ENCODE measurements at regions not wholly inside any gene's neighbourhood (a gene's known extent, or its start where the extent isn't known, plus 50 kb on each side); places are given as distances from the start of the nearest gene placed in this dataset.

DNA sequence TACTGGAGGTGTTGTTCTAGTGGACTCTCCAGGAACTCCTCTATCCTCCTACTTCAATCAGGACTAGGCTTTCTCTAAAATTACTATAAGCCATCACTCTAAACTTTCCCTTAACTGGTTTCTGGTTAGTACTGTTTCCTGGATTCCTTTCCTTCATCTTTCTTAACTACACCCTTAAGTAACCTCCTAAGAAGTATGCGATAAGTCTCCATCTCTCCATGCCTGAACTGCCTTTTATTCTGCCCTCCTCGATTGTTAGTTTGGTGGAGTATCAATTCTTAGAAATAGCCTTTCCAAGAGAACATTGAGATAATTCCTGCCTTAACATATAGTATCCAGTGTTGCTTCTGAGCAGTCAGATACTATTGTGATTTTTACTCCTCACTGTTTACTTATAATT, 162.9 kb upstream of the PDE4B start:
- no peaks in the 10 kb centered on the region for H3K27me3 ChIP-seq (ENCODE audit: insufficient read depth)
- no peak overlapping the region for H3K27ac Mint-ChIP-seq
- no peaks in the 10 kb centered on the region for H3F3A ChIP-seq (replicated peaks; ENCODE audit: low read depth)
- H3K9me2 ChIP-seq (ENCODE audit: insufficient read depth) = no peaks in the 10 kb centered on the region
- no peak overlapping the region for H3K4me2 ChIP-seq
- no peaks in the 10 kb centered on the region for H3K9me3 Mint-ChIP-seq
- H3K4me3 ChIP-seq = no peak overlapping the region
- H3K79me2 ChIP-seq (replicated peaks; ENCODE audit: insufficient read depth) = no peaks in the 10 kb centered on the region
- ATAC-seq = no peak
- no peaks in the 10 kb centered on the region for H3K4me1 Mint-ChIP-seq
- no peak overlapping the region for H3K27ac ChIP-seq (ENCODE audit: low read depth)
- H3K36me3 ChIP-seq (ENCODE audit: insufficient read depth) = no peaks in the 10 kb centered on the region
- H3K4me1 ChIP-seq (ENCODE audit: insufficient read depth) = no peaks in the 10 kb centered on the region
- no peak for TF ChIP-seq EZH2 (IDR thresholded peaks at IDR 0.05; ENCODE audit: low read depth, unreplicated experiment)
- TF ChIP-seq REST (IDR thresholded peaks at IDR 0.05; ENCODE audit: unreplicated experiment) = no peak
- TF ChIP-seq ZNF462 (CRISPR knock-in tag; IDR thresholded peaks at IDR 0.05) = no peak
- no peak for TF ChIP-seq STAT1 (IDR thresholded peaks at IDR 0.05; ENCODE audit: unreplicated experiment)
- TF ChIP-seq ZNF331 (CRISPR knock-in tag; IDR thresholded peaks at IDR 0.05; ENCODE audit: low read depth) = no peak
- no peak for TF ChIP-seq ZNF114 (CRISPR knock-in tag; IDR thresholded peaks at IDR 0.05)
- TF ChIP-seq JUNB (IDR thresholded peaks at IDR 0.05; ENCODE audit: unreplicated experiment) = no peak
- no peak for TF ChIP-seq CREB1 (CRISPR knock-in tag; IDR thresholded peaks at IDR 0.05; ENCODE audit: low read depth)
- TF ChIP-seq EZH2phosphoT487 (IDR thresholded peaks at IDR 0.05; ENCODE audit: unreplicated experiment) = no peak
- TF ChIP-seq POLR2AphosphoS5 (IDR thresholded peaks at IDR 0.05; ENCODE audit: low read depth) = no peak
- no peak for TF ChIP-seq NANOG (IDR thresholded peaks at IDR 0.05; ENCODE audit: borderline replicate concordance)
- TF ChIP-seq ETS1 (IDR thresholded peaks at IDR 0.05) = no peak
- TF ChIP-seq, protein P1, sequence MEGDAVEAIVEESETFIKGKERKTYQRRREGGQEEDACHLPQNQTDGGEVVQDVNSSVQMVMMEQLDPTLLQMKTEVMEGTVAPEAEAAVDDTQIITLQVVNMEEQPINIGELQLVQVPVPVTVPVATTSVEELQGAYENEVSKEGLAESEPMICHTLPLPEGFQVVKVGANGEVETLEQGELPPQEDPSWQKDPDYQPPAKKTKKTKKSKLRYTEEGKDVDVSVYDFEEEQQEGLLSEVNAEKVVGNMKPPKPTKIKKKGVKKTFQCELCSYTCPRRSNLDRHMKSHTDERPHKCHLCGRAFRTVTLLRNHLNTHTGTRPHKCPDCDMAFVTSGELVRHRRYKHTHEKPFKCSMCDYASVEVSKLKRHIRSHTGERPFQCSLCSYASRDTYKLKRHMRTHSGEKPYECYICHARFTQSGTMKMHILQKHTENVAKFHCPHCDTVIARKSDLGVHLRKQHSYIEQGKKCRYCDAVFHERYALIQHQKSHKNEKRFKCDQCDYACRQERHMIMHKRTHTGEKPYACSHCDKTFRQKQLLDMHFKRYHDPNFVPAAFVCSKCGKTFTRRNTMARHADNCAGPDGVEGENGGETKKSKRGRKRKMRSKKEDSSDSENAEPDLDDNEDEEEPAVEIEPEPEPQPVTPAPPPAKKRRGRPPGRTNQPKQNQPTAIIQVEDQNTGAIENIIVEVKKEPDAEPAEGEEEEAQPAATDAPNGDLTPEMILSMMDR (conservative IDR thresholded peaks at IDR 0.05; ENCODE audit: low read depth in 2 of 2) = no peak
- H3K27me3 Mint-ChIP-seq (ENCODE audit: insufficient read depth, low read depth, poor library complexity) = no peaks in the 10 kb centered on the region
- H3K36me3 Mint-ChIP-seq (ENCODE audit: low read depth) = no peaks in the 10 kb centered on the region
- DNase-seq (ENCODE audit: low spot score) = no peak
- no peaks in the 10 kb centered on the region for H4K20me1 ChIP-seq (replicated peaks; ENCODE audit: insufficient read depth)
- no peak overlapping the region for H3K4me3 Mint-ChIP-seq
- no peak overlapping the region for H2AFZ ChIP-seq
